ENCODE measurements at regions not wholly inside any gene's neighbourhood (a gene's known extent, or its start where the extent isn't known, plus 50 kb on each side); places are given as distances from the start of the nearest gene placed in this dataset.

DNA sequence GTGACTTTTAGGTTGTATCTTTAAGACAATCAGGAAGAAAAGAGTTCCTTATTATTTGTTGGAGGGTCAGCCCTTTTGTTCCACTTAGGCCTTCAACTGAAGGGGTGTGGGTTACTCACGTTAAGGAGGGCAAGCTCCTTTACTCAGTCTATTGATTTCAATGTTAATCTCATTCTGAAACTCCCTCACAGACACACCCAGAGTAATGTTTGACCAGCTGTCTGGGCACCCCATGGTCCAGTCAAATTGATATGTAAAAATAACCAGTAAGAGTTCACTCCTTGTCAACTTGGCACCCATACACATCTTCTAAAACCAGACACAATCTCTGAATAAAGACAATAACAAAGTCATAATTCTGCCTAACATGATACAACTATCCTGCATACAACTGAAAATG is 292.9 kb downstream of the KLF5 start:
- TF ChIP-seq, protein P1, sequence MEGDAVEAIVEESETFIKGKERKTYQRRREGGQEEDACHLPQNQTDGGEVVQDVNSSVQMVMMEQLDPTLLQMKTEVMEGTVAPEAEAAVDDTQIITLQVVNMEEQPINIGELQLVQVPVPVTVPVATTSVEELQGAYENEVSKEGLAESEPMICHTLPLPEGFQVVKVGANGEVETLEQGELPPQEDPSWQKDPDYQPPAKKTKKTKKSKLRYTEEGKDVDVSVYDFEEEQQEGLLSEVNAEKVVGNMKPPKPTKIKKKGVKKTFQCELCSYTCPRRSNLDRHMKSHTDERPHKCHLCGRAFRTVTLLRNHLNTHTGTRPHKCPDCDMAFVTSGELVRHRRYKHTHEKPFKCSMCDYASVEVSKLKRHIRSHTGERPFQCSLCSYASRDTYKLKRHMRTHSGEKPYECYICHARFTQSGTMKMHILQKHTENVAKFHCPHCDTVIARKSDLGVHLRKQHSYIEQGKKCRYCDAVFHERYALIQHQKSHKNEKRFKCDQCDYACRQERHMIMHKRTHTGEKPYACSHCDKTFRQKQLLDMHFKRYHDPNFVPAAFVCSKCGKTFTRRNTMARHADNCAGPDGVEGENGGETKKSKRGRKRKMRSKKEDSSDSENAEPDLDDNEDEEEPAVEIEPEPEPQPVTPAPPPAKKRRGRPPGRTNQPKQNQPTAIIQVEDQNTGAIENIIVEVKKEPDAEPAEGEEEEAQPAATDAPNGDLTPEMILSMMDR (IDR thresholded peaks at IDR 0.05; ENCODE audit: borderline replicate concordance, insufficient read depth, low read depth, low read length) = no peak
- no peak overlapping the region for H3K4me3 ChIP-seq (ENCODE audit: low read depth, low read length)

DNA sequence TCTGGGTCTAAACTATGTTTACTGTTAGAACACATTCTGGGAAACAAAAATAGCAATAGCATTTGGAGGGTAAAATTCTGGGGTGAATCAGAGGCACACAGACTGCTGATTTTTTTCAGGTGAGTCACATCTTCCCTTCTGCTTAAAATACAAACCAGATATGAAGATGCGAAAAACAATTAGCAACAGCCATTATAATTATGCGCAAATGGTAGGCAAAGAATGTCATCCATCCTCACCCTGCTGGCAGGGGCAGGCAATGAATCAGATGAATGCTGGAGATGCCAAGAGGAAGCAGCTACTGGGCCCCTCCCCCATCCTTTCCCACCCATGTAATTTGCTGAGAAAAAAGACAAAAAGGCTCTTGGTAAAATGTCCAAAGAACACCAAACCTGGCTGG is 282.9 kb downstream of the KLF5 start:
- TF ChIP-seq, protein P1 (IDR thresholded peaks at IDR 0.05; ENCODE audit: borderline replicate concordance, insufficient read depth, low read depth, low read length) = no peak
- no peak overlapping the region for H3K4me3 ChIP-seq (ENCODE audit: low read depth, low read length)

GRCh38 chr13:73340069-73340468 is 281.3 kb downstream of the KLF5 start:
- TF ChIP-seq, protein P1 (IDR thresholded peaks at IDR 0.05; ENCODE audit: borderline replicate concordance, insufficient read depth, low read depth, low read length) = no peak
- no peak overlapping the region for H3K4me3 ChIP-seq (ENCODE audit: low read depth, low read length)

DNA sequence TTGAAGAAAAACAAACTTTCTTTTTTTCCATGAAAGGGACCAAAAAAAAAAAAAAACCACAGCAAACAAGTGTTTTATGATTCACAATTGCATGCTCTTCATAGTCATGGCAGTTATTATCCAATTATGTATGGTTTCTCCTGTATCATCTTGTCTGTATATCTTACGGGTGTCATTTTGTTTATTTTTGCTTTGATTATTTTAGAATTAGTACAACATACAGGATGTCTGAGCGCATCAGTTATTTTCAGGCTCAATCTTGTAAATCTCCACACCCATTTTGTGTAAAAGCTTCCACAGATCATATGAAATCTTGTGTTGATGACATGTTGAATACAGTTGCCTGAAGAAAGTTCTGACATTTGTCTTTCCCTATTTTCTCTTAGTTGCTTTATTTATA is 280.3 kb downstream of the KLF5 start:
- H3K4me3 ChIP-seq (ENCODE audit: low read depth, low read length) = no peak overlapping the region
- TF ChIP-seq, protein P1 (IDR thresholded peaks at IDR 0.05; ENCODE audit: borderline replicate concordance, insufficient read depth, low read depth, low read length) = no peak

DNA sequence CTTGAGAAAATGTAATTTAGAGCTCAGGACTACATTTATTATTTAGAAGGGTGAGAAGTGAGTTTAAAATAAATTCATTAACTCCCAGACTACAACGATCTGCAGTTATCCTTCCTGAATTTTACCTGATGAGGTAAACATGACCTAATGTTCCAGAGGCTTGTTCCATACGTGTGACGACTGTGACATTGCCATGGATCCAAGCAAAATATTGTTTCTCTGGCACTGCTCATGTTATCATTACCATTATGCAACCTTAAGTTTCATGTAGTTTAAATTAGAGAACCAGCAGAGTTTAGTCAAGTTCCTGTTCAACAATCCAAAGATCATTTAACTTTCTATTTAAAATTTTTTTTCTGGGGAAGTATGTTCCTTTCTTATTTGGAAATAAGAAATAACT is 279.6 kb downstream of the KLF5 start:
- H3K4me3 ChIP-seq (ENCODE audit: low read depth, low read length) = no peak overlapping the region
- TF ChIP-seq, protein P1 (IDR thresholded peaks at IDR 0.05; ENCODE audit: borderline replicate concordance, insufficient read depth, low read depth, low read length) = no peak

DNA sequence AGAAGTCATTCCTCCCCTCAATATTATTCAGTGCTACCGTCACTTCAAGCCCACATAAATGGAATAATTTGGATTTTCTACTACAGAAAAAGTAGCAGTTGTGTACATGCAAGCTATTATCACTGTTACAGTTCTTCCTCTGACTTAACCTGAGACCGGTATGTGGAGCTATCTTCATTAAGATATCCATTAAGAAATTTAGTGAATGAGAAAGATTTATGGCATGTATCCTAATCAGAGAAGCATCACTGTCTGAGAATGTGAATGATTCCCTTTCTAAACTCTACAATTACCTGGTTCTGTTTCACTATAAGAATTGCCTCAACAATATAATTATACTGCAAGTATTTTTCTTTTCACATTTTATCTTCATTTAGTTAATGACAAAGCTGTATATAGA is 278.7 kb downstream of the KLF5 start:
- H3K4me3 ChIP-seq (ENCODE audit: low read depth, low read length) = no peak overlapping the region
- TF ChIP-seq, protein P1 (IDR thresholded peaks at IDR 0.05; ENCODE audit: borderline replicate concordance, insufficient read depth, low read depth, low read length) = no peak

- TF ChIP-seq, protein P1 (IDR thresholded peaks at IDR 0.05; ENCODE audit: borderline replicate concordance, insufficient read depth, low read depth, low read length) = no peak
- H3K4me3 ChIP-seq (ENCODE audit: low read depth, low read length) = no peak overlapping the region
Measured at GRCh38 chr13:73336773-73337172, 278.0 kb downstream of the KLF5 start.

All from GM12875 (cell line).